Activated CD8-positive, alpha-beta T cell treated with anti-CD3 and anti-CD28 coated beads for 36 hours (primary cell): ENCODE measurements at regions not wholly inside any gene's neighbourhood (a gene's known extent, or its start where the extent isn't known, plus 50 kb on each side); places are given as distances from the start of the nearest gene placed in this dataset.

ENCODE experiments used
- ATAC-seq: fragments of 200-7000 bp; cut with Tn5 transposase; one replicate; pipeline ENCODE4 v1.10.0; 2021; ENCODE audit warnings: mild to moderate bottlenecking, moderate library complexity
- CTCF ChIA-PET: fragments of 350-600 bp; sonication (Branson Sonifier 250); formaldehyde crosslinking; loops from one replicate; lab custom pipeline; 2021; ENCODE audit warnings: antibody characterized with exemption; lab: Charles Lee
- POLR2A ChIA-PET: fragments of 350-600 bp; sonication (Branson Sonifier 250); formaldehyde crosslinking; loops from one replicate; lab custom pipeline; 2021; ENCODE audit warnings: antibody characterized with exemption; lab: Charles Lee
- DNase-seq: peaks from one replicate; pipeline ENCODE4 v3.0.0-alpha.2; 2020
- H3K27ac Mint-ChIP-seq: one replicate; pipeline ENCODE4 v1.8.0; 2021; ENCODE audit warnings: mild to moderate bottlenecking, mixed read lengths
- H3K27me3 Mint-ChIP-seq: one replicate; pipeline ENCODE4 v1.8.0; 2021; ENCODE audit warnings: mixed read lengths
- H3K36me3 Mint-ChIP-seq: one replicate; pipeline ENCODE4 v1.8.0; 2021; ENCODE audit warnings: low read depth, mixed read lengths
- H3K4me1 Mint-ChIP-seq: one replicate; pipeline ENCODE4 v1.8.0; 2021; ENCODE audit warnings: low read depth, mixed read lengths
- H3K4me3 Mint-ChIP-seq: one replicate; pipeline ENCODE4 v1.8.0; 2021; ENCODE audit warnings: mild to moderate bottlenecking, moderate library complexity, mixed read lengths
- H3K9me3 Mint-ChIP-seq: one replicate; pipeline ENCODE4 v1.8.0; 2021; ENCODE audit warnings: mixed read lengths
- CTCF ChIP-seq: fragments of 200-600 bp; IDR thresholded peaks from one replicate; pipeline ENCODE4 v1.8.0; 2022; ENCODE audit warnings: antibody characterized with exemption, mild to moderate bottlenecking
- intact Hi-C: fragments of 100-400 bp; cut with micrococcal nuclease; formaldehyde crosslinking; loops from one replicate; pipeline ENCODE4 v1.10.0; 2022

- no peak for TF ChIP-seq CTCF
- Mint-ChIP-seq H3K27ac (no peak overlapping the region), H3K36me3 (no peaks in the 10 kb centered on the region), H3K4me3 (no peak overlapping the region), H3K27me3 (peaks cover 1% of the 10 kb centered on the region), H3K4me1 (no peaks in the 10 kb centered on the region), H3K9me3 (no peaks in the 10 kb centered on the region)
- DNase-seq (no peak), ATAC-seq (no peak)
- ChIA-PET POLR2A (no interaction called here), CTCF (no interaction called here)
- intact Hi-C loops = no loop called here
Measured at GRCh38 chr4:79748835-79749234, 324.2 kb downstream of the ANTXR2 start.

GRCh38 chr4:79747252-79747651, 325.8 kb downstream of the ANTXR2 start:
- no peak for TF ChIP-seq CTCF
- intact Hi-C loops = no loop called here
- ATAC-seq (no peak), DNase-seq (no peak)
- POLR2A ChIA-PET = no interaction called here
- peaks cover 1% of the 10 kb centered on the region for H3K27me3 Mint-ChIP-seq
- H3K27ac Mint-ChIP-seq = no peak overlapping the region
- no peaks in the 10 kb centered on the region for H3K4me1 Mint-ChIP-seq
- H3K36me3 Mint-ChIP-seq = no peaks in the 10 kb centered on the region
- H3K4me3 Mint-ChIP-seq = no peak overlapping the region
- CTCF ChIA-PET = no interaction called here
- no peaks in the 10 kb centered on the region for H3K9me3 Mint-ChIP-seq

GRCh38 chr4:79743014-79743413, 330.0 kb downstream of the ANTXR2 start:
- POLR2A ChIA-PET = no interaction called here
- no peaks in the 10 kb centered on the region for H3K27me3 Mint-ChIP-seq
- CTCF ChIA-PET = no interaction called here
- ATAC-seq (no peak), DNase-seq (no peak)
- no peak for TF ChIP-seq CTCF
- H3K9me3 Mint-ChIP-seq = no peaks in the 10 kb centered on the region
- intact Hi-C loops = no loop called here
- no peaks in the 10 kb centered on the region for H3K36me3 Mint-ChIP-seq
- no peak overlapping the region for H3K4me3 Mint-ChIP-seq
- H3K27ac Mint-ChIP-seq = no peak overlapping the region
- no peaks in the 10 kb centered on the region for H3K4me1 Mint-ChIP-seq

- CTCF ChIA-PET = no interaction called here
- no peaks in the 10 kb centered on the region for H3K27me3 Mint-ChIP-seq
- H3K36me3 Mint-ChIP-seq = no peaks in the 10 kb centered on the region
- H3K9me3 Mint-ChIP-seq = no peaks in the 10 kb centered on the region
- no peak for TF ChIP-seq CTCF
- intact Hi-C loops = no loop called here
- H3K27ac Mint-ChIP-seq = no peak overlapping the region
- H3K4me1 Mint-ChIP-seq = no peaks in the 10 kb centered on the region
- ATAC-seq (no peak), DNase-seq (no peak)
- POLR2A ChIA-PET = no interaction called here
- H3K4me3 Mint-ChIP-seq = no peak overlapping the region
Measured at GRCh38 chr4:79739912-79740311, 331.9 kb upstream of the GK2 start.

GRCh38 chr4:79723507-79723906, 315.5 kb upstream of the GK2 start:
- DNase-seq (no peak), ATAC-seq (no peak)
- intact Hi-C loops = no loop called here
- Mint-ChIP-seq H3K36me3 (no peaks in the 10 kb centered on the region), H3K27ac (no peak overlapping the region), H3K9me3 (no peaks in the 10 kb centered on the region), H3K4me3 (no peak overlapping the region), H3K4me1 (no peaks in the 10 kb centered on the region), H3K27me3 (no peaks in the 10 kb centered on the region)
- TF ChIP-seq CTCF = no peak
- POLR2A ChIA-PET = no interaction called here
- CTCF ChIA-PET = no interaction called here
